Non-pigmented ciliary epithelial cell (primary cell): ENCODE measurements at regions not wholly inside any gene's neighbourhood (a gene's known extent, or its start where the extent isn't known, plus 50 kb on each side); places are given as distances from the start of the nearest gene placed in this dataset.
A peak's percentile ranks its signal among the peaks of the same experiment; 100 is the strongest.
"Not testable (repeated sequence)": the region's sequence is repeated elsewhere in the genome, so short reads cannot be mapped to it uniquely, and the experiment has no call there.

ENCODE experiments used
- DNase-seq: peaks from one replicate; pipeline ENCODE4 v3.0.0-alpha.2; 2010; ENCODE audit warnings: low read depth

DNA sequence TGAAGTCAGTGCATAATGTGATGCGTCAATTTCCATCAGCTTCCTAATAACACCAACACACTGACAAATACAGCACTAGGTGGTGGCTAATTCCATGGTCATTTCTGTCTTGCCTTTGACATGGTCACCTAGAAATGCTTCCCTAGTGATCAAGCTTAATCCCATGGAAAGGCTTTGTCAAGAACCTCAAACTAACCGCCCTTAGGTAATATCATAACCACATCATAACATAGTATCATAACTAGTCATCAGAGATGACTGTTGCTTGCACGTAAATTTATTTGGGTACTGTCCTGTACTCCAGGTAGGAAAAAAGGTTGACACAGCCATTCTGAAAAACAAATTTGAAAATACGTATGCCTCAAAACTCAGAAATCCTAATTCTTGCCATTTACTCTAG, 471.8 kb downstream of the IRS1 start:
- DNase-seq: no peak

DNA sequence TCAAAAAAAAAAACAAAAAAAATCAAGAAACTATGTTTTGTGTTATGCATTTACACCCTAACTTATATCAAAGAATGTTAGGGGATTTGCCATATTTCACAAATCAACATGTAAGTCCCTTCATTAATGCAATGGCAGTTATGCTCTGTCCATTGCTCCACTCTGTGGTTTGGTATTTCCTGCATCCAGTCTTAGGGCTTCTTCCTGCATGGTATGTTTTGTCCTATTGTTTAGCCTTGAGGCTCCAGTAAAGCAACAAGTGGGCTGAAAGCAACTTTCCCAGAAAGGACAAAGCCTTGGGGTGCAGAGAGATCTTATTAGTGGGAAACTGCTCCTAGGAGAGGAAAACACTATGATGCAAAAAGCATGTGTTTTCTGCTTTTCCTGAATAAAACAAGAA, 474.1 kb downstream of the IRS1 start:
- no peak for DNase-seq

DNA sequence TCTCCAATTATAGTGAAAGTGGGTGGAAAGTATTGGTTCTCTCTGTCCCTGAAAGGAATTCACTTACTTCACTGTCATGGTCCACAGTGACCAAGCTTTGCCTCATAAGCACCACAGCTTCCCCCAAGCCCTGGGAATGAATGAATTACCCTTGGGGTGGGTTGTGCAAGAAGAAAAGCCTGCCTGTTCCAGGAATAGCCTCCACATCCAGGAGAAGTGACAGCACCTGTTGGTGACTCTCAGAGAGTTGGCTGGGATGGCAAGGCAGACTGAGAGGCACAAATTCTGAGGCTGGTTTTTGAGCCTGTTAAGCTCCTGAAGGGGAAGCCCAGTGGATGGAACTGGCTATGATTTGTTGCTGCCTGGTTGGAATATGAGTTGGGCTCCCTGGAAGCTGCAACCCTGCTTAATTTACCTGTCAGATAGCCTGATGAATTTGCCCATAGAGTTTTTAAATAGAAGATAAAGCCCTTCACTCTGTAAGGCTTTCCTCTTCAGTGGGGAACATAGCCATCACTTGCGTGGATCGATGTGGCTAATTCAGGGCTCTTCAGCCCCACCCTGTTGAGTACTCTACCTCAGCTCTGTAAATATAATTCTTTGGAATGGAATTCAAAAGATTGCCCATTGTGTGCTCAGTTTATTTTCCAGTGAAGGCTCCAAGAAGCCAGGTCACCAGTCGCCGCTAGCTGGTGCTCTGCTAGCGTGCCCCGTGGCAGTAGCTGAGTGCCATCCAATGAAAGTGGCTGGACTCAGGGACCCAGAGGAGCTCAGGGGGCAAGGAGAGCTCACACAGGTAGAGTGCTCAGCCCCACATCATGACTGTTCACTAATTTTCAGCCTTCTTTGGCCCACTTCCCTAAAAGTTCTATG, 479.3 kb downstream of the IRS1 start:
- DNase-seq: no peak

DNA sequence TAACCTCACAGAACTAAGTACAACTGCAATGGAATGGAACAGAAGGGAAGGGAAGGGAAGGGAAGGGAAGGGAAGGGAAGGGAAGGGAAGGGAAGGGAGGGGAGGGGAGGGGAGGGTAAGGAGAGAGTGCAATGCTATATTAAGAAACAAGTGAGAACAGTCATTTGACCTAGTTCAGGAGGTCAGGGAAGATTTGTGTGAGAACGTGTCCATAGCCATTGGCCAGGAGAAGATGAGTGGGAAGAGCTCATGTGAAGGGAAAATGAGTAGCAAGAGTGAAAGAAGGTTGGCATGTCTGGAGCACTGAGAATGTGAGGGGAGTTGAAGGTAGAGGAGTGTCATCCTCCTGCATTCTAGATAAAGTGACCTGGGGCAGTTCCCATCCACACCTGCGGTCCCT, 481.6 kb downstream of the IRS1 start:
- DNase-seq: no peak

DNA sequence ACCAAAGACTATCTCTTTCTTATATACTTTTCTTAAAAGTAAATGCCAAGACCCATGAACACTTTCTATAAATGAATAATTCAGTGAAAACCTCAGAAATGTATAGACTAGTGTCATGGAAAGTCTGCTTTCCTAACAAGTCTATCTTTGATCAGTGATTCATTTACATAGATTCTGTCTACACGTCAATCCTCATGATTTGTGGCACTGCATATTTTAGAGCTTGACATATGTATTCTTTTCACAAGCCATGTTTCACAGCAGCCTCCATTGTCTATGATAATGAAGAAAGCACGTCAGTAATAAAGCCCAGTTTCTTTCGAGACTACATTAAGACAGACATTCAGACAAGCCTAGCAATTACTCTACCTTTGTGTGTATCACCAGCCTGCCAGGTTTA, 486.6 kb downstream of the IRS1 start:
- DNase-seq: no peak

DNA sequence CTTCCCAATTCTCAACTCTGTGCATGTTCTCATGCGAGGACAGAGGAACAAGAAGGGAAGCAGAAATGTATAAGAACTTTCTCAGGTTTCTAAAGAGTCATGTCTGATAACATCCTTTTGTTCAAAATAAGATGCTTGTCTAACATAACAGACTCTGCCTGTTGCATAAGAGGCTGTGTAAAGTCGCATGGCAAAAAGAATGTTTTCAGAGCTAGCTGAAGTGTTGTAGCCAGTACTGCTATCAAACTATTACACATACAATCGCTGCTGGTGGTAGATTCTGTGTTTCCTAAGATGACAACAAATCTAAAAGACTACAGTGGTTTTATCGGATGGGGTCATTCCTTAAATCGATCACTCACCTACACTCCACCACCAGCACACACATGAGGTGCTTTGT, 487.5 kb downstream of the IRS1 start:
- no peak for DNase-seq

DNA sequence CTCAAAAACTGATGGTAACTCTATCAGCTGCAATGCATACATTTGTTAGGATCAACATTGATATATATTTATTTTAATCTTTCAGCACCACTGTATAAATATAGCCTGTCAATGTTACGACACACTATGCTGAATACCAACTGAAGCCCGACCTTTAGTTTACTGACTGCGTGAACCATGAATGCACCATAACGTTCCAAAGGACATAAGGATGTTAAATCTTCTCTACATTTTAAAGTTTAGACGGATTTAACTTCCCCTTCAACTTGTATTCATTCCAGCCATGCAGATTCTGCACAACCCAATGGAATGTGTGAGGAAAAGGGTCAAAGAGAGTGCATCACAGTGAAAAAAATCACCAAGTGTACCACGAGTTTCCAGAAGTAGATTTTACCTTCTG, 489.5 kb downstream of the IRS1 start:
- DNase-seq: no peak

DNA sequence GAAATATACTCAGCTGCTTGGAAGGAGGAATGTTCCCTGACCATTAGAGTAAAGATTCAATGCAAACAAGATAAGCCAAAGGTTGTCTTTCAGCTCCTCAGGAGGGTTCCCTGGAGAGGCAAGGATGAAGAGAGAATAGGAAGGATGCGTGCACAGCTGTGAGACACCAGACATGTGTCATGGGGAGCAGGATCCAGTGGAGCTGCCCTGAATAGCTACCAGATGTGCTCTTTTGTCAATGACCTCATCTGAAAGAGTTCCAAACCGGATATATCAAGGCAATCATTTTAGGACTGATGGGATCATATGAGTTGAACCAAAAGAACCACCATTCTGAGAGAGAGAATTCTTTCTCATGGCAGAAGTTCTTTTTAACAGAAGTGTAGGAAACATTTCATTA, 490.6 kb downstream of the IRS1 start:
- DNase-seq: peak; percentile 18

DNA sequence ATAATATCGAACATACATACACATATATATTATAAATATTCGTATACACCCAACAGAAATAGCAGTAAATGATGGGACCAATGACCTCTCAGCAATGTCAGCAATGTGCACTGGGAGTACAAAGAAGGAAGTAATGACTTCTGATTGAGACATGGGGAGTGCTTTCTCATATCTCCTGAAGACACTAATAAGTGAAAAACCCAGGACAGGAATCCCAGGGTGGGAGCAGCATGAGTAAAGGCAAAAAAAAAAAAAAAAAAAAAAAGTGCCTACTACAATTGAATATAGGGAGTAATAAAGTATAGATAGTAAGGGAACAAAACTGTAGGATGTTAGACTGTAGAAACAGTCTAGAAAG, 491.3 kb downstream of the IRS1 start:
- no peak for DNase-seq

DNA sequence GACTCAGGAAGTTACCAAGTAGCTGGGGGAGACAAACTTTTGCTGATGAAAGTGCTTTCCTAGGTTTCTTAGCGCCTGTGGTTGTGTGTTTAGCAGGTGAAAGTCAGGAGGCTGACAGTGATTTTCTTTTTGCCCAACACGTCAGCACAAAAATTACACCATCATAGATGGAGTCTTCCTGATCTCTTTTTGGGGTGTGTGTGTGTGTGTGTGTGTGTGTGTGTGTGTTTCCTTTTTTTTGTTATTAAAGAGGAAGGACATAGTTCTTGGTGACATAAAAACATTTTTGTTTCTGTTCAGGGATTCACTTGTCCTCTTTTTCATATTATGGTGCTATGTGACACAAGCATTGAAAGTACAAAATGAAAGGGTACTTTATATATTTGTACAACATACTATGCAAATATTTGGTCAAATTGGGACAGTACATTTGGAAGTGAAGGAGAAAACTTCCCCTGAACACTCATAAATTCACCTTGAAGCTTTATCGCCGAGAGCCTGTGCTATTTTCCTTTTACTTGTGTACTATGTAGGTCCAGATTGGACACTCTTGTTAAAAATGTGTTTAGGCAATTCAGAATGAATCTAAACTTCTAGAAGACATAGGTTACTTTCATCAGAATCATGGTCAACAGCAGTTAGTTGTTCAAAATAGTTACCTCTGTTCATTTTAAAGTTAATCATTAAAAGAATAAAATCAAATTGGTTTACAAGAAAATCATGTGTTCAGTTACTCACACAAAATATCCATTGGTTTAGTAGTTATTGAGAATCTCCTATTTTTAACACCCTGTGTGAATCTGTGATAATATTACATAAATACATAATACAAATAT, 491.9 kb downstream of the IRS1 start:
- no peak for DNase-seq

DNA sequence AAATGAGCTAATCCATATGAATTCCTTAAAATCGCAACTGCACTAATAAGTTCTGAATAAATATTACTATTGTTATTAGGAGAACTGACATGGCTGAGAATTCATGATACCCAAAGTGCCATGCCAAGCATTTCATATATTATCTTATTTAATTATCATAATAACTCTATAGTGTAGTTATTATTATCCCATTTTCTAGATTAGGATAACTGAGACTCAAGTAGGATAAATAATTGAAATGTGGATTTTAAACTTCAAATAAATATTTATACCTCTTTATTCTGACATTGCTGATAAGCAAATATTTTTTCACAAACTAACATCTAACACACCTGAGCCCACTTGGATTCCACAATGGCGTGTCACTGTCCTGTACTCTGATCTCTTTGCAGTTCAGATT, 492.7 kb downstream of the IRS1 start:
- no peak for DNase-seq

DNA sequence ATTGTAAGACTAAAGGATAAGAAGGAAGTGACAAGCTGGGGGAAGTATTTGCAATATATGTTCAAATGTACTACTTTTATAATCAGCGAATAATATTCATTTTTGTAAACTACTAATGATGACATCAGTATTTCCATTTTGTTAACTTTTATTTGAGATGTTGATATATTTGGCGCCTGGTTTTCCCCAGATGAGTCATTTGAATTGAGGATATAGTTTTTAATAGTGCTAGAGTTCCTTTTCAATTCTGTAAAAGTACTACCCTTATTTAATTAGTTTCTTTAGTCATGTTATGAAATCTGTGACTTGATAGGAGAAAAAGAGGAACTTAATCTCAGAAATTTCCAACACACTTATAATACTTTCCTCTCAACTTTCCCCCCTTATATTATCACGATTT, 495.3 kb downstream of the IRS1 start:
- DNase-seq: no peak

DNA sequence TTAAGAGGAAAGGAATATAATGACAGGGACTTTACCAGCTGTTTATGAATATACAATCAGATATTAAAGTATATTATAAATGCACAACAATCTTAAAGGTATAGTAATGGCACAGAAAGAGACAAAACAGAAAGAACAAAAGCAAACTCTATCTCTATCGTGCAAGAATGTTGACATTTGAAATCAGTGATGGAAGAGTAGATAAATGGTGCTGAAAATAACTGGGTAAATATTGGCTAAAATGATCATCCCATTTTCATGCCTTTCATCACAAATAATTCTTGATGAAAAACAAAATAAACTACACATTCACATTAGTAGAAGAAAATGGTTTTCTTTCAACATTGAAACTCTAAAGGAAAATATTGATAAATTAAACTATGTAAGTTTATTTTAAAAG, 495.9 kb downstream of the IRS1 start:
- no peak for DNase-seq

DNA sequence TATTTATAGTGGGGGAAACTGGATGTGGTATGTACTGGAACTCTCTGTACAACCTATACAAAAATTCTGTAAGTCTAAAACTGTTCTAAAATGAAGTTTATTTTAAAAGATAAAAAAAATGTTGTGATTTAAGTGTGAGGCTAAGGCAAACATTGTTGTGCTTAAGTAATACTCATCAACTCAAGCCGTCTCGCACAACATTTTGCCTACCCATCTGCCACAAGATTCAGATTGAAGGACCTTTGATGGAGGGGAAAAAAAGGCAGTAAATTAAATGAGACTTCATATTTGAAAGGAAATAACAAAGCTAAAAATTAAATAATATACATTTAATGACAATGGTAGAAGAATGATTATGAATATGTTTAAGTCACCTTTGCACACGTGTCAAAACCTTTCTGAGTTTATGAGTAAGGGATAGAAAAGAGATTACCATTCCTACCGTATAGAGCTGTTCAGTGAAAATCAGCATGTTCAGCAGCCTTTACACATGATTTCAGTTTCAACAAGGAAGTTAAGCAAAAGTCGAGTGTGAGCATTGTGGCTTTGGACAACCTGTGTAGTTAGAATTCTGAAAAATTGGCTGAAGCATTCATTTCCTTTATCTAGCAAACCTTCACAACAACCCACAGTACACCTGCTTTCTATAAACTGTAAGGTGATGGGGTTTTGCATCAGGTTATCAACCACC, 499.3 kb downstream of the IRS1 start:
- no peak for DNase-seq

DNA sequence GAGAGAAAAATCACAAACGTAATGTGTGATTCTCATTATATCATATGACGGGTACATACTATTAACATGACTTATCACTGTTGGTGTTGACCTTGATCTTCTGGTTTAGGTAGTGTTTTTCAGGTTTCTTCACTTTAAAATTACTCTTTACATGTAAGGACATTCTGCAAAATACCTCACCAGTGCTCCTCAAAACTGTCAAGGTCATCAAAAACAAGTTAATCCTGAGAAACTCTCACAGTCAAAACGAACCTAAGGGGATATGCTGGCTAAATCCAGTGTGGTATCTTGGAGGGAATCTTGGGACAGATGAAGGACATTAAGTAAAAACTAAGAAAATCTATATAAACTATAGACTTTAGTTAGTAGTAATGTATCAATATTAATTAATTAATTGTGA, 499.8 kb downstream of the IRS1 start:
- DNase-seq: no peak

DNA sequence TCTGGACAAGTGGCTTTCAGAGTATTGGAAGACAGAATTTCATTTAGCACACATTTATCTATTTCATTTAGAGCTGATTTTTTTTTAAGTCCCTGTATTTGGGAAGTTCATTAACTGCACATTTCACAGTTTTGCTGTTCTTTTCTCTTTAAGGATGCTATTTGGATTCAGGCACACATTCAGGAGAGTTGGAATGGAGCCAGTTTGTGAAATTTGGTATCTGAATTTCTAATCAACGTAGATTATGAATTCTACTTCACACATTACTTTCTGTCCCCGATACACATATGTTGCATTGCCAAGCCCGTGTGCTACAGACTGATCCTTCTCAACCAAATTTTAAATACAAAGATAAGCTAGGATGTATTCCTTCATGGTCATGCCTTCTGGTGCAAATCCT, 503.9 kb downstream of the IRS1 start:
- no peak for DNase-seq

DNA sequence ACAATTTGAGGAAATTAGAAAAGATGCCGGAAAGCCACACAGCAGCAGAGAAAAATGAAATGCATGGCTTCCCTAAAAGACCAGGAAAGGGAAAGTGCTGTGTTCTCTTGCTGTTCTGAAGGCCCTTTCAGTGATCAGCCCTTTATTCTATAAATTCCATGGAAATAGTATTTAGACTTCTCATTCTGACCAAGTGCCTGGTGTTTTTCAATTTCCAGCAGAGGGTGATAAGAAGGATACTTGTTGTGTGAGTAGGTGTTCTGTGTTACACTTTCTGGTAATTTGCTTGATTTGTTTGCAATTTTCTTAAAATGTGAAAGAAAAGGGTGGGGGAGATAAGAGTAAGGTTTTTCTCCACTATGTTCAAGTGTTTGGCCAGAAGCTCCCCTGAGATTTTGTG, 504.5 kb downstream of the IRS1 start:
- no peak for DNase-seq

DNA sequence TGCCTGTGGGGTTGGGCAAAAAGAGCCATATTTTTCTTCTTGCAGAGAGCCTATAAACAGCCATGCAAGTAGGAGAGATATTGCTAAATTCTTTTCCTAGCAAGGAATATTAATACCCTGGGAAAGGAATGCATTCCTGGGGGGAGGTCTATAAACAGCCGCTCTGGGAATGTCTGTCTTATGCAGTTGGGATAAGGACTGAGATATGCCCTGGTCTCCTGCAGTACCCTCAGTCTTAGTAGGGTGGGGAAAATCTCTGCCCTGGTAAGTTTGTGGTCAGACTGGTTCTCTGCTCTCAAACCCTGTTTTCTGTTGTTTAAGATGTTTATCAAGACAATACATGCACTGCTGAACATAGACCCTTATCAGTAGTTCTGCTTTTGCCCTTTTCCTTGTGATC, 508.3 kb downstream of the IRS1 start:
- DNase-seq: not testable (repeated sequence)

DNA sequence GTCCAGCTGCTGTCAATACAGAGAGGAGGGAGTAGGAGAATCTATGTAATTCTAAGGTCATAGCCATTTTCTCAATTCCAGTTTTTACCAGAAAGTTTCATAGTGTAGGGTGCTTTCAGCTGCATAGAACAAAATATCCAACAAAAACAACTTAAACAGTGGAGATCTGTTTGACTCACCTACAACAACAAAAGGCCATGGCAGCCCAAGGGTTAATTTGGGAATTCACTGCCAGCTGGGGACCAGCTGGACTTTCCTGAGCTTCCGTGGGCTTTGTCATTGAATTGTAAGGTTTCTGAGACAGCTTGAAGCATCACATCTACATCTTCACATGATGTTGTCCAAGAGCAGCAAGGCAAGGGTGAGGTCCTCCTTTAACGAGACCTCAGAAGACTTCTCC, 512.7 kb downstream of the IRS1 start:
- DNase-seq: no peak

DNA sequence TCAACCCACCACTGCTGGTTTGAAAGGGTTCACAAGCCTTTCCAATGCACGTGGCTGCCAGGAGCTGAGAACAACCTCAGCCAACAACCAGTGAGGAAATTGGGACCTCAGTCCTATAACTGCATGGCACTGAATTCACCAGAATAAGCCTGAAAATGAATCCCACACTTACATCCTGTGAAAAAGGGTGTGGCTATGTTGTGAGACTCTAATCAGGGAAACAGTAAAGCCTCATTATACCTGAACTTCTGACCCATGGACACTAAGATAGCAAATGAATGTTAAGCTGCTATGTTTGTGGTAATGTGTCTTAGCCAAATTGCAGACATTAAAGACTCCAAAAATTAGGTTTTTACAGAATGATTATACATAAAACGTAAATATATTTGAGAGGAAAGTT, 515.8 kb downstream of the IRS1 start:
- DNase-seq: no peak

DNA sequence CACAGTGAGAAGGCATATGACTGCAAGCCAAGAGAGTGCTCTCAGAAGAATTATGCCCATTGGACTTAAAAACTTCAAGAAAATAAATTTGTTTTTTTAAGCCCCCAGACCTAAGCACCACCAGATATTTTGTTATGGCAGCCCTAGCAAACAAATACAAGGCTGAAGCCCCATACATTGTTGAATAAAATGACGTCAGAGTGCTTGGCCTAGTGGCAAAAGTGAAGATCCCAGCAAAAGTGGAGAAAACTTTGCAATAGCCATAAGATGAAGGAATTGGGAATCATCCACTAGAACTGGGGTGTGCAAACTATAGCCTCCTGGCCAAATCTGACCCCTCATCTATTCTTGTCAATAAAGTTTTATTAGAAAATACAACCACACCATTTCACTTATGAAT, 517.5 kb downstream of the IRS1 start:
- DNase-seq: no peak

DNA sequence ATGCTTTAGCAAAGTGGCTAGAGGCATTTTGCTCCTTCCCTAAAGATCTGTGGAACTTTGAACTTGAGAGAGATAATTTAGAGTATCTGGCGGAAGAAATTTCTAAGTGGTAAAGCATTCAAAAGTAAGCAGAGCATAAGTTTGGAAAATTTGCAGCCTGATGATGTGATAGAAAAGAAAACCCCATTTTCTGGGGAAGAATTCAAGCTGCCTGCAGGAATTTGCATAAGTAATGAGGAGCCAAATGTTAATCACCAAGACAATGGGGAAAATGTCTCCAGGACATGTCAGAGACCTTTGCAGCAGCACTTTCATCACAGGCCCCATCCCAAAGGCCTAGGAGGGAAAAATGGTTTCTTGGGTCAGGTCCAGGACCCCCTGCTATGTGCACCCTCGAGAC, 519.5 kb downstream of the IRS1 start:
- DNase-seq: not testable (repeated sequence)

DNA sequence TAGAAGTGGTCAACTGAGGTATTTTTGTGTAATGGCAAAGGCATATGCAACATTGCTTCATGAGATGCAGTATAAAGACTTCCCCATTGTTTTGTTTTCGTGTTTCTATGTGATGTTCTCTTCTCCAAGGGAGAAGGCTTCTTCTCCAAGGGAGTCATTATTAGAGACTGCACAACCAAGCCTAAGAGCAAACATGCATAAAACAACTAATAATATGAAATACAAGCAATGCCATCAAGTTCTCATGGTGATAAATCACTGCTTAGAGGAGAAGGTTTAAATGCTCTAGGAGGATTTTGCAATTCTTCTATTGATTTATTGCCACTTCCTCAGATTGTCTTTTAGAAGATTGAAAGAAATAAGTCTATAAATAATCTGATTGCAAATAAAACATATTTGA, 524.4 kb downstream of the IRS1 start:
- no peak for DNase-seq
